ENCODE measurements at regions not wholly inside any gene's neighbourhood (a gene's known extent, or its start where the extent isn't known, plus 50 kb on each side); places are given as distances from the start of the nearest gene placed in this dataset.

DNA sequence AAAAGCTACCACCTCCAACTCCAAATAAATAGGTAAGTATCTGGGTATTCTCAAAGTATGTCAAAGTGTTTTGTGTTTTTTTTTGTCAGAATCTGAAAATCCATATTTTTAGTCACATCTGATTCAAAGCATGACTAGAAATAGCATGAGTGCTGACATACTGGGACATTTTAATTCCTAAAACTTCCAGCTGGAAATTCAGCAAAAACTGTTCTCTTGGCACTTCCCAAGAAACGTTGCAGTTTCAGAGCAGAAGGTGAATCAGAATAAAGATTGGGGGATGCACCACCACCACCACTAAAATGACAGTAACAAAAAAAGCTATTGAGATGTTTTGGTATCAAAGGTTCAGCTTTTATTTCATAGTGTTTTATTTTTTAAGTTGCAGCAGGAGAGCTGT is 724.6 kb upstream of the CELF2 start:
- Mint-ChIP-seq H3K4me1 (no peaks in the 10 kb centered on the region), H3K36me3 (no peaks in the 10 kb centered on the region), H3K27ac (no peak overlapping the region), H3K4me3 (no peak overlapping the region), H3K9me3 (peaks cover 2% of the 10 kb centered on the region), H3K27me3 (no peaks in the 10 kb centered on the region)
- no peak for DNase-seq
- CTCF ChIA-PET = no interaction called here

- Mint-ChIP-seq H3K27me3 (no peaks in the 10 kb centered on the region), H3K9me3 (peaks cover 2% of the 10 kb centered on the region), H3K36me3 (no peaks in the 10 kb centered on the region), H3K27ac (no peak overlapping the region), H3K4me3 (no peak overlapping the region), H3K4me1 (no peaks in the 10 kb centered on the region)
- no peak for DNase-seq
- CTCF ChIA-PET = no interaction called here
These were observed 724.2 kb upstream of the CELF2 start for GRCh38 chr10:10293481-10293951.

- Mint-ChIP-seq H3K4me1 (no peaks in the 10 kb centered on the region), H3K27ac (no peak overlapping the region), H3K4me3 (no peak overlapping the region), H3K27me3 (no peaks in the 10 kb centered on the region), H3K36me3 (no peaks in the 10 kb centered on the region), H3K9me3 (peaks cover 2% of the 10 kb centered on the region)
- CTCF ChIA-PET = no interaction called here
- no peak for DNase-seq
These were observed 723.3 kb upstream of the CELF2 start for GRCh38 chr10:10294184-10294880.

DNA sequence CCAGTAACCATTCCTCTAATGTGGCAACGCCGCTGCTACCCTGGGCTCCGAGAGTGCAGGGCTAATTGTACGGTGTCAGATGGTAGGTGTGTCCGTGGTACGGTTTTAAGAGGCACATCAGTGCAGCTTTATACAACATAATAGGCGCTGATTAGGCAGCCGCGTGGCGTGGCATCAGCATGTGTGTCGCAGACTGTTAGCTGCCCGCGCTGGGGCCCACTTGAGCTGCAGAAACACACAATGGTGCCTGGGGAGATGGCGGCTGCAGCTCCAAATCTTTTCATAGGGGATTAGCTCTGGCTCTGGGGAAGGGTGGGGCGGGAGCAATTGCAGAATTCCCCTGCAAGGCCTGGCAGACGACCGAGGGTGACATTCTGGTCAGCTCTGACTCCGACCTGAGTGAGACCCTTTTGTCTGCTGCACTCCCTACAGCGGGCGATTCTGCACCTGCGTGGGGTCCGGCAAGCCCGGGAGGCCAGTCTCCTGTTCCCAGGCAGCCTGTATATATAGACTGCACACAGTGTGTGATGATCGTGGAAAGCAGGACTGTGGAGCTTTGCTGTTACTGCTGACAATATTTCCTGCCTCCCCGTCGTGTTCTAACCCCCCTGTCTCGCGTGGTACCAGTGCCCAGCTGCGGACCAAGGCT is 722.7 kb upstream of the CELF2 start:
- H3K27ac Mint-ChIP-seq = no peak overlapping the region
- H3K27me3 Mint-ChIP-seq = no peaks in the 10 kb centered on the region
- no peak overlapping the region for H3K4me3 Mint-ChIP-seq
- peaks cover 2% of the 10 kb centered on the region for H3K9me3 Mint-ChIP-seq
- H3K36me3 Mint-ChIP-seq = no peaks in the 10 kb centered on the region
- no peak for DNase-seq
- H3K4me1 Mint-ChIP-seq = no peaks in the 10 kb centered on the region
- CTCF ChIA-PET = no interaction called here

- H3K36me3 Mint-ChIP-seq = no peaks in the 10 kb centered on the region
- H3K9me3 Mint-ChIP-seq = peaks cover 2% of the 10 kb centered on the region
- CTCF ChIA-PET = no interaction called here
- no peaks in the 10 kb centered on the region for H3K27me3 Mint-ChIP-seq
- DNase-seq = no peak
- H3K4me3 Mint-ChIP-seq = no peak overlapping the region
- H3K27ac Mint-ChIP-seq = no peak overlapping the region
- H3K4me1 Mint-ChIP-seq = no peaks in the 10 kb centered on the region
These were observed 722.1 kb upstream of the CELF2 start for GRCh38 chr10:10295537-10295936.

- CTCF ChIA-PET = no interaction called here
- no peak for DNase-seq
- no peak overlapping the region for H3K4me3 Mint-ChIP-seq
- H3K36me3 Mint-ChIP-seq = no peaks in the 10 kb centered on the region
- H3K27ac Mint-ChIP-seq = no peak overlapping the region
- no peaks in the 10 kb centered on the region for H3K9me3 Mint-ChIP-seq
- H3K4me1 Mint-ChIP-seq = no peaks in the 10 kb centered on the region
- H3K27me3 Mint-ChIP-seq = no peaks in the 10 kb centered on the region
These were observed 715.0 kb upstream of the CELF2 start for GRCh38 chr10:10302689-10303088.

- CTCF ChIA-PET = no interaction called here
- Mint-ChIP-seq H3K36me3 (no peaks in the 10 kb centered on the region), H3K9me3 (no peaks in the 10 kb centered on the region), H3K4me3 (no peak overlapping the region), H3K4me1 (no peaks in the 10 kb centered on the region), H3K27ac (no peak overlapping the region), H3K27me3 (no peaks in the 10 kb centered on the region)
- DNase-seq = no peak
These were observed 710.6 kb upstream of the CELF2 start for GRCh38 chr10:10307036-10307435.

DNA sequence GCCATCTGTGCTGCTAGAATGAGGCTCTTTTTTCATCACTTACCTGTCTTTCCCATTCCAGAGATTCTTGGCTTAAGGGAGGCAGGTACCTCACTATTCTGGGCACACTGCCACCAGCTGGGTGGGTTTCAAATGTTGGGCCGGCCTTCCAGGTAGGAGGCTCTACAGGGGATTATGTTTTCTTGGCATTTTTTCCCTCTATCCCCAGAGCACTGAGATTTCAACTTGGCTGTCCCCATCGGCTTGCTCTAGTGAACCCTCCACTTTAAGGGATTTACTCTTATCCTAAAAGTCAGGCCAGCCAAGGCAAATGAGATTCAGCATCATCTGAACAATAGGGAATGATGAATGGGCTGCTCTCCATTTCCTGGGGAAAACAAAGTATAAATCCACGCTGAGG is 710.1 kb upstream of the CELF2 start:
- DNase-seq = no peak
- CTCF ChIA-PET = no interaction called here
- Mint-ChIP-seq H3K4me3 (no peak overlapping the region), H3K4me1 (no peaks in the 10 kb centered on the region), H3K36me3 (no peaks in the 10 kb centered on the region), H3K27ac (no peak overlapping the region), H3K27me3 (no peaks in the 10 kb centered on the region), H3K9me3 (no peaks in the 10 kb centered on the region)

GRCh38 chr10:10310498-10310897 is 707.2 kb upstream of the CELF2 start:
- Mint-ChIP-seq H3K27ac (no peak overlapping the region), H3K4me1 (no peaks in the 10 kb centered on the region), H3K36me3 (no peaks in the 10 kb centered on the region), H3K9me3 (no peaks in the 10 kb centered on the region), H3K4me3 (no peak overlapping the region), H3K27me3 (no peaks in the 10 kb centered on the region)
- CTCF ChIA-PET = no interaction called here
- no peak for DNase-seq

GRCh38 chr10:10311966-10312365 is 705.7 kb upstream of the CELF2 start:
- no peaks in the 10 kb centered on the region for H3K9me3 Mint-ChIP-seq
- no peaks in the 10 kb centered on the region for H3K4me1 Mint-ChIP-seq
- no peak for DNase-seq
- no peaks in the 10 kb centered on the region for H3K27me3 Mint-ChIP-seq
- H3K27ac Mint-ChIP-seq = no peak overlapping the region
- CTCF ChIA-PET = no interaction called here
- no peaks in the 10 kb centered on the region for H3K36me3 Mint-ChIP-seq
- H3K4me3 Mint-ChIP-seq = no peak overlapping the region

DNA sequence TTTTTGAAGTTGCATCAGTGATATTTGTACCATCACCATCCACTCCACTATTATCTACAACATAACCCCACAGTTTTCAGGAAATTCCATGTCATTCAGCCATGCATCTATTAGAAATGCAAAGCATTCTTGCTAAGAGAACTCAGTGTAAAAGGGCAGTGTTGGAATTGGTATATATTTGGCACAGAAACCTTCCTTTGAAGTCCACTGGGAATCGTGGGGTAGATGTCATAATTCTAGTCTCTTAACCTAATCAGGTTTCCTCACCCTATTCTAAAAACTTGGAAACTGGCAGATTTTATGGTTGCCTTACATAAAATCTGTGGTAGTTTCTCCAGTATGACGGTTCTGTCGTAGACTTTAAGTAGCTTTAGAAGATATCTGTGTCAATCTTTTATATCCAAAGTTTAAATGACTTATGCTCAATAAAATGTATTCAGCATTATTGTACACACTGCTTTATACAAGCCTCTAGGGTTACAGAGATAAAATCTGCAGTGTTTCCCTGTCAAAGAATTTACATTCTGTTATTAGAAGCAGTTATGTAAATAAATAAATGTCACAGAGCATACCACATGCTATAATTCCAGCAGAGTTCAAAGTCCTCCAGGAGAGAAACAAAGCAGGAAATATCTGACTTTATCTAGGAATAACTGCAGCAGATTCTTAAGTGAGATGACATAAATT is 704.4 kb upstream of the CELF2 start:
- no peak for DNase-seq
- CTCF ChIA-PET = no interaction called here
- Mint-ChIP-seq H3K36me3 (no peaks in the 10 kb centered on the region), H3K4me1 (no peaks in the 10 kb centered on the region), H3K4me3 (no peak overlapping the region), H3K9me3 (no peaks in the 10 kb centered on the region), H3K27ac (no peak overlapping the region), H3K27me3 (no peaks in the 10 kb centered on the region)

GRCh38 chr10:10314626-10315025 is 703.0 kb upstream of the CELF2 start:
- Mint-ChIP-seq H3K4me3 (no peak overlapping the region), H3K4me1 (no peaks in the 10 kb centered on the region), H3K27me3 (no peaks in the 10 kb centered on the region), H3K27ac (no peak overlapping the region), H3K36me3 (no peaks in the 10 kb centered on the region), H3K9me3 (no peaks in the 10 kb centered on the region)
- no peak for DNase-seq
- CTCF ChIA-PET = no interaction called here

- no peaks in the 10 kb centered on the region for H3K36me3 Mint-ChIP-seq
- H3K27me3 Mint-ChIP-seq = no peaks in the 10 kb centered on the region
- no peaks in the 10 kb centered on the region for H3K9me3 Mint-ChIP-seq
- CTCF ChIA-PET = no interaction called here
- H3K27ac Mint-ChIP-seq = no peak overlapping the region
- H3K4me1 Mint-ChIP-seq = no peaks in the 10 kb centered on the region
- no peak overlapping the region for H3K4me3 Mint-ChIP-seq
- no peak for DNase-seq
These were observed 701.7 kb upstream of the CELF2 start for GRCh38 chr10:10315989-10316388.

DNA sequence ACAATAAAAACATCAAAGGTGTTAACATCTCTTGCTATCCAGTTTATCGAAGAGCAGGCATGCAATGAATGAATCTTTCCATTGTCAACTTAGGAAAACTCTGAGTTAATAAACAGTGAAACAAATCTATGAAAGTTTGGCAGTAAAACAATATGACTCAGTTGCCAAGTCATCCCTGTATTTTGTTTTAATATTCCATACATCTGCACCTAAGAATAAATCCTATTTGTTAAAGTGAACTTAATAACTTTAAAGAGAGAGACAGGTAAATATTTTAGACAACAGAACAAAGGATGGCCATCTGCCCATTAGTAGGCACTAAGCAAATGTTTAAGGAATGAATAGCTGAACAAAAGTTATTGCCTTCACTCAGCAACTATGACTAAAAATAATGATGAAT is 700.5 kb upstream of the CELF2 start:
- no peak for DNase-seq
- Mint-ChIP-seq H3K9me3 (no peaks in the 10 kb centered on the region), H3K36me3 (no peaks in the 10 kb centered on the region), H3K4me3 (no peak overlapping the region), H3K4me1 (no peaks in the 10 kb centered on the region), H3K27me3 (no peaks in the 10 kb centered on the region), H3K27ac (no peak overlapping the region)
- CTCF ChIA-PET = no interaction called here

DNA sequence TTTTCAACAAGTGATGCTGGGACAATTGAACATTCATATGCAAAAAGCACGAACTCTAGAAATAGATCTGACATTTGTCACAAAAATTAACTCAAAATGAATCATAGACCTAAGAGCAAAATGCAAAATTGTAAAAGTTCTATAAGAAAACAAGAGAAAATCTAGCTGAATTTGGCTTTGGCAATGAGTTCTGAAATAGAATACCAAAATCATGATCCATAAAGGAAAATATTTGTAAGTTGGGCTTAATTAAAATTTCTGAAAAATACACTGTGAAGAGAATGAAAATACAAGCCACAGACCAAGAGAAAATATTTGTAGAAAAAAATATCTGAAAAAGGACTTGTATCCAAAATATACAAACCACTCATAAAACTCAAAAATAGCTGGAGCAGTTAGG is 698.8 kb upstream of the CELF2 start:
- Mint-ChIP-seq H3K27ac (no peak overlapping the region), H3K27me3 (no peaks in the 10 kb centered on the region), H3K4me1 (no peaks in the 10 kb centered on the region), H3K36me3 (no peaks in the 10 kb centered on the region), H3K4me3 (no peak overlapping the region), H3K9me3 (no peaks in the 10 kb centered on the region)
- DNase-seq = no peak
- CTCF ChIA-PET = no interaction called here

Data from activated naive CD4-positive, alpha-beta T cell treated with anti-CD3 and anti-CD28 coated beads, Interleukin-2, amount 10 ng/mL, durations not matched to agents 7 days and 5 days (primary cell).